HG03039 (cell line): ENCODE measurements at regions not wholly inside any gene's neighbourhood (a gene's known extent, or its start where the extent isn't known, plus 50 kb on each side); places are given as distances from the start of the nearest gene placed in this dataset.

Experiments
- ATAC-seq: cut with Tn5 transposase; IDR thresholded peaks from one replicate; pipeline ENCODE4 v1.9.1; 2021; ENCODE audit warnings: mild to moderate bottlenecking, moderate library complexity; ENCODE audit not compliant: unreplicated experiment

DNA sequence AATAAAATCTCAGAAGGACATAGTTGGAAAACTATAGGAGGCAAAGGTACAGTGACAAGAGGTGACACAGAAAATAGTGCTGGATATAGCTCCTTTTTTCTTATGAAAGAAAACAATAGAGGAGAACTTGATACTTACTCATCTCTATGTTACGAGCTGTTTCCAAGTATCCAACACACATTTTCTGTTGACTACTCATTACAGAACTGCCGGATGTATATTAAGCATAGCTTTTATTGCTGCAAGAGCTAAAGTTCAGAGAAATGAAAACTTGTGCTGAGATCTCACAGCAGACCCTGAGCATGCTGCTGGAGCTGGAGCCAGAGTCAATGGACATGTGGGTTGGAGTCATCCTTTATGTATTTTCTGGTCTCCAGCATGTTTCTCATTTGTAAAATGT lies 210.0 kb upstream of the NT5C1B start:
- no peak for ATAC-seq

- ATAC-seq: no peak
These were observed 207.9 kb upstream of the NT5C1B start for GRCh38 chr2:18797133-18797845.

DNA sequence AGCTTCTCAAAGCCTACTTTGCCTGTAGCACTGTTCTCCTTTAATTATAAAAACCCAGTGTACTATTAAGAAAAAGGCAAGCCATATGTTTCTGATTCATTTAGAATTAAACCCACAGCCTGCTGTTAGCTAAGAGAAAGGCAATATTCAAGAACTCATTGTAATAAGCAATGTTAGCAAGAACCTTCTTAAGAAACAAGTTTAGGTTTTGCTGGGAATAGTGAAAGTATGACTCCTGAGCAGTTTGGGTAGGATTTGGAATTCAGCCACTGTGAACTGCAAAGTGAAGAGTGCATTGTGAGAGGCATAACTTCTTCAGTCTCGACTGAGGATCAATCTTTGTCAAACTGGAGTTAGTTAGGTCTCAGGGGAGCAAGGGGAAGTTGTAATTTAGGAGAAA lies 206.5 kb upstream of the NT5C1B start:
- no peak for ATAC-seq

GRCh38 chr2:18792684-18793083 lies 203.3 kb upstream of the NT5C1B start:
- ATAC-seq: no peak

GRCh38 chr2:18792226-18792629 lies 202.9 kb upstream of the NT5C1B start:
- no peak for ATAC-seq

GRCh38 chr2:18791172-18791797 lies 201.9 kb upstream of the NT5C1B start:
- no peak for ATAC-seq

GRCh38 chr2:18790509-18791171 lies 201.3 kb upstream of the NT5C1B start:
- ATAC-seq: no peak

GRCh38 chr2:18788592-18788991 lies 199.2 kb upstream of the NT5C1B start:
- no peak for ATAC-seq

- no peak for ATAC-seq
These were observed 198.4 kb upstream of the NT5C1B start for GRCh38 chr2:18787726-18788125.

GRCh38 chr2:18784245-18784644 lies 194.9 kb upstream of the NT5C1B start:
- ATAC-seq: no peak

GRCh38 chr2:18781541-18782280 lies 192.3 kb upstream of the NT5C1B start:
- ATAC-seq: no peak

DNA sequence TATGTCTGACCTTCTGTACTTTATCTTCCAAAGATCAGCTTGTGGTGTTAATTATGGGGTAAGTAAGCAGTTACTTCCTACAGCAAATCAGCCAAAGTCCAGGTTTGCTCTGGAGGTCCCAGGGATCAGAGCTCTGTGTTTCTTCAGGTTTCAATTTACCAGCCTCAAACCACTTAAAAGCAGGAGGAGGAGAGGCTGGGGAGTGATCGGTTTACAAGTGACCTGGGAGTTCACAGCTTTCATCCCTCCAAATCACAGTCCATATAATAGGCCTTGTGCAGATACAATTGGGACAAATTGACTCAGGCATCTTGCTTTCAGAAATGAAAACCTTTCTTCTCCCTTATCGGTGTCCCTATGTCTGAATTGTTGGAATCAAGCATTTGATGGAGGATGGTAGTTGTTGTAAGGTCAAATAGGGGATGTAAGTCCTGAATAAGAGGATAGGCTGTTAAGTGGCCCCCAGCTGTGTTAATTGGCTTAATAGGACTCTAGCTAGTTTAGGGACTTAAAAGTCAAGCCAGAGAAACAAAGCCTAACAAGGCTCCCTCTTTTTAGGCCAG lies 188.0 kb upstream of the NT5C1B start:
- no peak for ATAC-seq

GRCh38 chr2:18771212-18771611 lies 181.8 kb upstream of the NT5C1B start:
- ATAC-seq: no peak

- no peak for ATAC-seq
These were observed 174.0 kb upstream of the NT5C1B start for GRCh38 chr2:18763338-18763737.

DNA sequence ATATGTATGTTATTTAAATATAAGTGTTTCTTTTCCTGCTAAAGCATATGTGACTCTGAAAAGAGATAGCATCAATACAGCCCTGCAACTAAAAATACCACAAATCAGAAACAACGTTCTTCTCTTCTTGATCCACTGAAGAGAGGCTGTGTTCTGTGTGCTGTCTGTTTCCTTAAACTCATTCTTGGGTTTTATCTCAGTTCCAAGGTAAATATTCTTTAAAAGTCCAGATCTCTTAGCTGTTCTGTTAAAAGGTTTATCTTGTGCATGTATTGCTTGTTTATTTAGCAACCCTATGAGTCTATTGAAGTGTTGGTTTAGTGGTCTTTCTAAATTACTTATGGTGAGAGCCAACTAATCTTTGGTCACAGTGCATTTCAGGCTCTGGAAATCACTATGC lies 173.3 kb upstream of the NT5C1B start:
- ATAC-seq: no peak

DNA sequence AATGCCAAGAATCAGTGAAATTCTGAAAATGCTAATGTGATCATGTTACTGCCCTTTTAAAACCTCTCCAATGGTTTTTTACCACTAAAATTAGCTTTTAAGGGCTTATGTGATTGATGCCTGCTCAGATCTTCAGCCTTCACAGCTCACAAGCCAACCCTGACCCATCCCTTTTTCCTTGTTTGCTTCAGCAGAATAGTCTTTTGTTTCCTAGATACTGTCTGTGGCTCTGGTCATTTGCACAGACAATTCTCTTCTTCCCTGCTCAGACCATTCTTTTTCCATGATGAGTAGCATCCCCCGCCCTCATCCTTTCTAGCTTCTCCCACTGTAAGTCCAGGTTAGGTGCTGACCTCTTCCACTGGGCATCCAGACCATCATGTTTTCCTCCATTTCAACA lies 164.9 kb upstream of the NT5C1B start:
- ATAC-seq: no peak

GRCh38 chr2:18753722-18754121 lies 164.4 kb upstream of the NT5C1B start:
- no peak for ATAC-seq

DNA sequence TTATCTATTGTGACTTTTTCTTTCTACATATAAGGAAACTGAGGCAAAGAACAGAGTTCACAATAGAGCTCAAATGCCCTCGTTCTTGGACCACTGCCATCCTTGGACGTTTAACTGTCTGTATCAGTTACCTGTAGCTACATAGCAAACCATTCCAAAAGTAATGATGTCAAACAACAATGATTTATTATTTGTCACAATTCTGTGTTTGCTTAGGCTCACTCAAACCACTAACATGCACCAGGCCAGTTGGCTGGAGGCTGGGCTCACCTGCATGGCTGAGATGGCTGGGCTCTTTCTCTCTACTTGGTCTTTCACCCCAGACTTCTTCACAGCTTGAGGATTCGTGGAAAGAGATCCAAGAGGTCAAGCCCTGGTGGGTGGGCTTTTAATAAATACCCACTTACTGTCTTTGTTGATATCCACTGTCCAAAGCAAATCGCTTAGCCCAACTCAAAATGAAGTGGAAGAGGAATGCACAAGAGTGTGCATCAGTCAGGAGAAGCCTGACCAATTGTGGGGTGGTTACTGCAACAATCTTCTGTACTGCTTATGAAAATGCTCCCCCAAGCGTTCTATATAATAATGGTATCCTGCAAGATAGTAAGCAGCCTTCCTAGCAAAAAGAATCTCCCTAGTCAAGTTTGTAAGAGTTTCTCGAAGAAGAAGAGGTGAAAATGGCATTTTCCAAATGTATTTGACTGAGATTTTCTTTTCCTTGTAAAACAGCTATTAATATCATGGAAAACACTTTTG lies 163.5 kb upstream of the NT5C1B start:
- no peak for ATAC-seq

GRCh38 chr2:18752022-18752493 lies 162.7 kb upstream of the NT5C1B start:
- no peak for ATAC-seq
